ENCODE measurements at regions not wholly inside any gene's neighbourhood (a gene's known extent, or its start where the extent isn't known, plus 50 kb on each side); places are given as distances from the start of the nearest gene placed in this dataset.

DNA sequence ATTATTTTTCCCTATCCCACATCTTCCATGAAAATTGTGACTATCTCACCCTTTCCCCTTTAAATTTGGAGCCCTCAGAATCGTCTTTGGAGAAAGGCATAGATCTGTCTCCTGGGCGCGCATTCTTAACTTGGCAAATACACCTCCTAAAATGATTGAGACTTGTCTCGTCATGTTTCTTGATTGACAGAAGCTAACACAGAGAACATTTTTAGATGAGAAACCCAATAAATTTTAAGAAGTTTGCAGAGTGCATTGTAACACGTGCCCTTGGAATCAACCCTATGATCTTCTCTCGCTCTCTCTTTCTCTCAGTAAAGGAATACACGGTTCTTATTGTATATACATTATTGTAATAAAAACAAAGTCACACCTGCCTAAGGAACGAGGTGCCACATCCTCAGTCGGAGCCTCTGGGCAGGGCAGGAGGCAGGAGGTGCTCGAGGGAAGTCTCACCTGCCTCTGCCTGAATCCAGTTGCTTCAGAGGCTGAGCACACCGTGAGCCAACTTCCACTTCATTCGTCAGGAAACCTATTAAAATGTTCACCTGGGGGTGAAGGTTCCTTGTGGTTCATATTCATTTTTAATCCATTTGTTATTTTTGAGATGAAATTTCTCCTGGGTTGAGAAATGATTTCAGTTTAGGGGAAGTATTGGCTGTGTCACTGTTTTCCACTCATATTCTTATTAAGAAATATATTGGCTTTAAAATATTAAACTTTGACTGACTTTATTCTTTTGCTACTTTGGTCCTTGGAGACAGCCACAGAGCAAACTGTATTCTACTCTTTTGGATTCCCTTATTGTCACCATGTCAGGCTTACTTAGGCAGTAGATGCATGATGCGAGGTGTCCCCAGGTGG is 90.5 kb upstream of the THBS2 start:
- intact Hi-C loops (cut with micrococcal nuclease): no loop called here
- DNase-seq (ENCODE audit: low read depth, low spot score): no peak
- Histone ChIP-seq H3K36me3 (ENCODE audit: control insufficient read depth in 1 of 2, insufficient read depth in 2 of 2, low read length in 2 of 2) (no peaks in the 10 kb centered on the region), H3K4me1 (ENCODE audit: control insufficient read depth in 1 of 2, insufficient read depth in 2 of 2, low read length in 2 of 2) (peaks cover 10 to 16% of the 10 kb centered on the region in 2 experiments; a peak in 3 of 4 replicates), H2AFZ (ENCODE audit: low read depth, low read length, poor library complexity, severe bottlenecking) (no peak overlapping the region), H3K27ac (ENCODE audit: low read depth, low read length) (no peak overlapping the region), H3K4me3 (replicated peaks in 1 of 2; ENCODE audit: low read depth in 1 of 2, low read length in 2 of 2) (no peak overlapping the region), H3K27me3 (ENCODE audit: insufficient read depth, low read length) (no peaks in the 10 kb centered on the region), H3K9ac (ENCODE audit: low read length) (no peak overlapping the region), H3K9me2 (ENCODE audit: insufficient read depth) (no peaks in the 10 kb centered on the region), H3K4me2 (ENCODE audit: low read length) (no peak overlapping the region), H4K20me1 (ENCODE audit: insufficient read depth) (no peaks in the 10 kb centered on the region), H3K79me2 (ENCODE audit: insufficient read depth, low read length) (no peaks in the 10 kb centered on the region), H3K9me3 (ENCODE audit: control insufficient read depth in 1 of 2, insufficient read depth in 1 of 2, low read depth in 1 of 2, low read length in 2 of 2) (no peaks in the 10 kb centered on the region)
- ChIA-PET RAD21 (ENCODE audit: low non-redundant PET in 1 of 2, low total read pairs in 2 of 2, uncharacterized antibody in 2 of 2, unreplicated experiment in 2 of 2) (no interaction called here), CTCF (no interaction called here), POLR2A (no interaction called here)
- no TSS peak for BruUV-seq (replicated peaks)
- ATAC-seq: no peak
- TF ChIP-seq MAX (IDR thresholded peaks at IDR 0.05) (no peak), ZBTB33 (IDR thresholded peaks at IDR 0.05; ENCODE audit: extremely low read depth, insufficient replicate concordance, low read length) (no peak), SIN3A (IDR thresholded peaks at IDR 0.05; ENCODE audit: low read depth) (no peak), YY1 (IDR thresholded peaks at IDR 0.05; ENCODE audit: extremely low read depth, insufficient replicate concordance, low read depth, low read length) (no peak), FOSL1 (IDR thresholded peaks at IDR 0.05; ENCODE audit: low read depth) (no peak), ZFX (IDR thresholded peaks at IDR 0.05) (no peak), CEBPB (IDR thresholded peaks at IDR 0.05; ENCODE audit: low read depth) (no peak), SP1 (IDR thresholded peaks at IDR 0.05; ENCODE audit: low read depth) (no peak), POLR2A (IDR thresholded peaks at IDR 0.05; ENCODE audit: borderline replicate concordance, extremely low read depth, insufficient read depth, insufficient read length) (no peak), JUND (IDR thresholded peaks at IDR 0.05) (no peak)
- TF ChIP-seq, protein P1, sequence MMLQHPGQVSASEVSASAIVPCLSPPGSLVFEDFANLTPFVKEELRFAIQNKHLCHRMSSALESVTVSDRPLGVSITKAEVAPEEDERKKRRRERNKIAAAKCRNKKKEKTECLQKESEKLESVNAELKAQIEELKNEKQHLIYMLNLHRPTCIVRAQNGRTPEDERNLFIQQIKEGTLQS (IDR thresholded peaks at IDR 0.05): no peak
